ENCODE measurements at regions not wholly inside any gene's neighbourhood (a gene's known extent, or its start where the extent isn't known, plus 50 kb on each side); places are given as distances from the start of the nearest gene placed in this dataset.

- no peak for TF ChIP-seq CTCF (IDR thresholded peaks at IDR 0.05; ENCODE audit: insufficient read depth, low read depth, low read length)
- TF ChIP-seq EZH2 (IDR thresholded peaks at IDR 0.05; ENCODE audit: insufficient read depth, low read length): no peak
Observed at GRCh38 chr6:126513198-126513597, 173.3 kb downstream of the CENPW start.
